Gastrocnemius medialis (tissue), 4 donors: ENCODE measurements at regions not wholly inside any gene's neighbourhood (a gene's known extent, or its start where the extent isn't known, plus 50 kb on each side); places are given as distances from the start of the nearest gene placed in this dataset.

Experiments
- ATAC-seq, 2 donors: fragments of 150-250 bp; one replicate each; pipeline ENCODE4 v1.9.1; 2016
- DNase-seq, 2 donors: peaks; one replicate each; pipeline ENCODE4 v3.0.0-alpha.2; 2019
- H3K27ac ChIP-seq, 4 donors: fragments of 200-600 bp; sonication (generic); 1 replicate in 1 of 4; 2 replicates in 3 of 4; pipeline ENCODE4 v1.5.1; 2016 to 2018; ENCODE audit warnings: mild to moderate bottlenecking in 2 of 4, moderate library complexity in 1 of 4
- H3K27me3 ChIP-seq, 3 donors: fragments of 200-600 bp; sonication (generic) in 2 of 3; 1 replicate in 1 of 3; 2 replicates in 2 of 3; pipeline versions ENCODE4 v1.5.1 to v1.6.0; 2016 to 2019; ENCODE audit warnings: mild to moderate bottlenecking in 1 of 3, moderate library complexity in 1 of 3
- H3K36me3 ChIP-seq, 2 donors: fragments of 200-600 bp; sonication (generic) in 1 of 2; one replicate each; pipeline ENCODE4 v1.5.1; 2017 to 2018
- H3K4me1 ChIP-seq, 2 donors: fragments of 200-600 bp; sonication (generic) in 1 of 2; one replicate each; pipeline ENCODE4 v1.5.1; 2016 to 2017; ENCODE audit warnings: mild to moderate bottlenecking in 2 of 2
- H3K4me3 ChIP-seq, 4 donors: fragments of 200-600 bp; sonication (generic) in 3 of 4; 1 replicate in 1 of 4; 2 replicates in 3 of 4; pipeline ENCODE4 v1.5.1; 2016 to 2019; ENCODE audit warnings: mild to moderate bottlenecking in 2 of 4
- H3K9me3 ChIP-seq, 3 donors: fragments of 200-600 bp; sonication (generic) in 2 of 3; 1 replicate in 1 of 3; 2 replicates in 2 of 3; pipeline ENCODE4 v1.5.1; 2016 to 2019
- POLR2A ChIP-seq, 2 donors: fragments of 450-650 bp; IDR thresholded peaks; one replicate each; pipeline ENCODE4 v1.6.1; 2017; ENCODE audit warnings: antibody characterized with exemption in 2 of 2, mild to moderate bottlenecking in 2 of 2, moderate library complexity in 2 of 2
- in situ Hi-C, 4 donors: fragments of 200-750 bp; cut with MboI; loops; one replicate each; pipeline versions ENCODE4 v1.15.0 to v1.8.0; 2017; ENCODE audit warnings: low sequenced_read_pairs in 4 of 4
- intact Hi-C: fragments of 100-400 bp; cut with DNase I; formaldehyde crosslinking; loops from one replicate; pipeline ENCODE4 v1.15.1; 2023; ENCODE audit warnings: low total_unique reads
- TF ChIP-seq, protein P1 (sequence below), 5 experiments: fragments of 450-650 bp in 3 of 5; fragments of 200-600 bp in 2 of 5; sonication (generic) in 2 of 5; IDR thresholded peaks in 4 of 5; conservative IDR thresholded peaks in 1 of 5; 1 replicate in 4 of 5; 2 replicates in 1 of 5; pipeline ENCODE4 v1.5.1; 2016 to 2019; ENCODE audit warnings: antibody characterized with exemption in 5 of 5, mild to moderate bottlenecking in 3 of 5, moderate library complexity in 3 of 5

- TF ChIP-seq, protein P1, sequence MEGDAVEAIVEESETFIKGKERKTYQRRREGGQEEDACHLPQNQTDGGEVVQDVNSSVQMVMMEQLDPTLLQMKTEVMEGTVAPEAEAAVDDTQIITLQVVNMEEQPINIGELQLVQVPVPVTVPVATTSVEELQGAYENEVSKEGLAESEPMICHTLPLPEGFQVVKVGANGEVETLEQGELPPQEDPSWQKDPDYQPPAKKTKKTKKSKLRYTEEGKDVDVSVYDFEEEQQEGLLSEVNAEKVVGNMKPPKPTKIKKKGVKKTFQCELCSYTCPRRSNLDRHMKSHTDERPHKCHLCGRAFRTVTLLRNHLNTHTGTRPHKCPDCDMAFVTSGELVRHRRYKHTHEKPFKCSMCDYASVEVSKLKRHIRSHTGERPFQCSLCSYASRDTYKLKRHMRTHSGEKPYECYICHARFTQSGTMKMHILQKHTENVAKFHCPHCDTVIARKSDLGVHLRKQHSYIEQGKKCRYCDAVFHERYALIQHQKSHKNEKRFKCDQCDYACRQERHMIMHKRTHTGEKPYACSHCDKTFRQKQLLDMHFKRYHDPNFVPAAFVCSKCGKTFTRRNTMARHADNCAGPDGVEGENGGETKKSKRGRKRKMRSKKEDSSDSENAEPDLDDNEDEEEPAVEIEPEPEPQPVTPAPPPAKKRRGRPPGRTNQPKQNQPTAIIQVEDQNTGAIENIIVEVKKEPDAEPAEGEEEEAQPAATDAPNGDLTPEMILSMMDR (IDR thresholded peaks at IDR 0.05 in 4 of 5, conservative IDR thresholded peaks at IDR 0.05 in 1 of 5) = no peak
- no peak for TF ChIP-seq POLR2A (IDR thresholded peaks at IDR 0.05)
- no peaks in the 10 kb centered on the region for H3K36me3 ChIP-seq
- no peak overlapping the region for H3K27ac ChIP-seq
- H3K9me3 ChIP-seq = no peaks in the 10 kb centered on the region
- intact Hi-C loops (no loop called here), in situ Hi-C loops (no loop called here)
- ATAC-seq (no peak), DNase-seq (no peak)
- no peaks in the 10 kb centered on the region for H3K4me1 ChIP-seq
- no peak overlapping the region for H3K4me3 ChIP-seq
- H3K27me3 ChIP-seq = no peaks in the 10 kb centered on the region
These were observed 492.5 kb upstream of the MANEA start for GRCh38 chr6:95084867-95085266.

DNA sequence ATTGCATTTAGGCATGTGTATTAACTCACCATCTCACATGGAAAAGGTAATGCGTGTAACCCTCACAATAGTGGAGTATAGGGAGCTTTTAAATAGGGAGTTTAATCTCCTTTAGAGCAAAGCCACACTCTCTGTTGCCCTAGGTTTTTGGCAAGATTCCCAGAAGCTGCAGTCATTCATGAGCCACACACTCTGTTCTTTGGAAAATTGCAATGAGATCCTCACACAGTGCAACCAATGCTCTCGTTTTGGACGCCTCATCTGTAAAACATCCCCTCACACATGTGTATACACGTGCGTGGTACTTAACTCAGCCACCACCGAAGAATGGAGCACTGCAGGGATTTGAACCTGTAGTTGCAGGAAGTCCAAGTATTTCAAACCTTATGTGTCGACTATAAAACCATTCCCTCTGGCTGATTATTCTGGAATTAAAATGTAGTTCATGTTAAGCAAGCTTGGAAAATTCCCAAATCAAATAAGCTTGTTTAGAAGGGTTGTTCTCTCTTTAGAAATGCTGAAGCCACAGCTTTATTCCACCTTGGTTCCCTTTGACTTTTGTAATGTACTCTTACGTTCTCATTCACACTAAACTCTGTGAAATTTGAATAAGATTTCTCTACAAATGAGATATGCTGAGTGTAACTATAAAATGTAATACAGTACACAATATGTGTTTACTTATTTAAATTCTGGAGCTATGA is 489.8 kb upstream of the MANEA start:
- ATAC-seq (no peak), DNase-seq (no peak)
- no peaks in the 10 kb centered on the region for H3K36me3 ChIP-seq
- H3K9me3 ChIP-seq = no peaks in the 10 kb centered on the region
- TF ChIP-seq, protein P1 (IDR thresholded peaks at IDR 0.05 in 4 of 5, conservative IDR thresholded peaks at IDR 0.05 in 1 of 5) = no peak
- TF ChIP-seq POLR2A (IDR thresholded peaks at IDR 0.05) = no peak
- H3K27me3 ChIP-seq = no peaks in the 10 kb centered on the region
- H3K4me1 ChIP-seq = no peaks in the 10 kb centered on the region
- no peak overlapping the region for H3K4me3 ChIP-seq
- intact Hi-C loops = no loop called here
- H3K27ac ChIP-seq = no peak overlapping the region
- in situ Hi-C loops = no loop called here

DNA sequence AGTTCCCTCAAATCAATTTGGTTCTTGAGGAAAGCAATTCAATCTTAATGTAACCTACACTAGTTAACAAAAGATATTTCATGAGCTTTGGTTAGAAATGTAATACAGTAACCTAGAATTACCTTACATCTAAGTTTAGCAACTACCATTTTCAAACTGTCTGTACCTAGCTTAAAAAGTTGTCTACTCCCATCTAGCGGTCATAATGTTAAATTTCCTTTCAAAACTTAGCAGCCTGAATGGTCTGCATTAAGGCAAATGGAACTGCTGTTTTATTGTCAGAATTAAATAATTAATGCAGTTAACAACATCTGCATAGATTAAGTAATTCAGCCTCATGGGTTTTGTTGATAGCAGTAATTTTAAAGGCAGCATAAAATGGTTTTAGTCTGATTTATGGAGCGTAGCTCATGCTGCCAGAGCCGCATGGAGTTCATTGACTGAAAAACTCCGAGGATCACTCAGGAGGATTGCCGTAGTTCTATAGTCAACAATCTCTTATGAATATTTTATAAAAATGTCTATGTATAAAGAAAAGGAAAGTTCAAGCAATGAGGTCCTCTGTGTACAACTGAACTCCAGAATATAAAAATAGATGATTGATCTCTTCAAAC is 485.4 kb upstream of the MANEA start:
- Histone ChIP-seq H3K27ac (no peak overlapping the region), H3K27me3 (no peaks in the 10 kb centered on the region), H3K4me1 (no peaks in the 10 kb centered on the region), H3K9me3 (no peaks in the 10 kb centered on the region), H3K4me3 (no peak overlapping the region), H3K36me3 (no peaks in the 10 kb centered on the region)
- in situ Hi-C loops = no loop called here
- no peak for TF ChIP-seq POLR2A (IDR thresholded peaks at IDR 0.05)
- TF ChIP-seq, protein P1 (IDR thresholded peaks at IDR 0.05 in 4 of 5, conservative IDR thresholded peaks at IDR 0.05 in 1 of 5) = peak in 2 of 5 experiments; percentile 28 to 48
- intact Hi-C loops = no loop called here
- DNase-seq (no peak), ATAC-seq (peak in 1 of 2 donors; percentile 61)

- ATAC-seq (no peak), DNase-seq (no peak)
- Histone ChIP-seq H3K27me3 (no peaks in the 10 kb centered on the region), H3K9me3 (no peaks in the 10 kb centered on the region), H3K4me1 (no peaks in the 10 kb centered on the region), H3K36me3 (no peaks in the 10 kb centered on the region), H3K27ac (no peak overlapping the region), H3K4me3 (no peak overlapping the region)
- TF ChIP-seq, protein P1 (IDR thresholded peaks at IDR 0.05 in 4 of 5, conservative IDR thresholded peaks at IDR 0.05 in 1 of 5) = no peak
- TF ChIP-seq POLR2A (IDR thresholded peaks at IDR 0.05) = no peak
- in situ Hi-C loops = no loop called here
- intact Hi-C loops = no loop called here
These were observed 484.2 kb upstream of the MANEA start for GRCh38 chr6:95093154-95093553.
